Epithelial cell of esophagus (primary cell): ENCODE measurements at regions not wholly inside any gene's neighbourhood (a gene's known extent, or its start where the extent isn't known, plus 50 kb on each side); places are given as distances from the start of the nearest gene placed in this dataset.
A peak's percentile ranks its signal among the peaks of the same experiment; 100 is the strongest.

Experiments
- DNase-seq: peaks from one replicate; pipeline ENCODE4 v3.0.0; 2010; ENCODE audit warnings: low read depth
- H3K4me3 ChIP-seq: 2 replicates; pipeline ENCODE4 v1.5.1; 2011; ENCODE audit warnings: mild to moderate bottlenecking, low read length, control low read depth
- TF ChIP-seq, protein P1 (sequence below): IDR thresholded peaks from 2 replicates; pipeline ENCODE4 v1.5.1; 2011; ENCODE audit warnings: low read depth, mild to moderate bottlenecking, low read length, control low read depth, inconsistent platforms; ENCODE audit not compliant: insufficient read depth; ENCODE audit errors: missing control alignments

DNA sequence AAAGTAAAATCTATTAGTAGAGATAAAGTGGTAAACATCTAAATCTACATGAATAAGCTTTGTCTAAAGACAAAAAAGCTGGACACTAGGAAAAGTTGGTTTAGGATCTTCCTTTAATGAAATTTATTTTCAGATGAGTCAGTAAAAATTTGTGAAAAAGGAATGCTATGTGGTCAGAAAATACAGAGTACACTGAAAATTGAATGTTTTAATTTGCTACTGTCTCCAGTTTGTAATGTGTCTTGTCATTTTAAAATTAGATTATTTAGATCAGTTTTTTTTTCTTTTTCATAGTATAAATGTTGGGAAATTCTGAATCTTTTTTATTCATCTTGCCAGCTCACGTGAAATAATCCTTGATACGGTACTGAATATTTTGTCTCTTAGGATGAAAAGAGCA, 56.9 kb downstream of the SLITRK6 start:
- DNase-seq = no peak
- H3K4me3 ChIP-seq = no peak overlapping the region
- TF ChIP-seq, protein P1, sequence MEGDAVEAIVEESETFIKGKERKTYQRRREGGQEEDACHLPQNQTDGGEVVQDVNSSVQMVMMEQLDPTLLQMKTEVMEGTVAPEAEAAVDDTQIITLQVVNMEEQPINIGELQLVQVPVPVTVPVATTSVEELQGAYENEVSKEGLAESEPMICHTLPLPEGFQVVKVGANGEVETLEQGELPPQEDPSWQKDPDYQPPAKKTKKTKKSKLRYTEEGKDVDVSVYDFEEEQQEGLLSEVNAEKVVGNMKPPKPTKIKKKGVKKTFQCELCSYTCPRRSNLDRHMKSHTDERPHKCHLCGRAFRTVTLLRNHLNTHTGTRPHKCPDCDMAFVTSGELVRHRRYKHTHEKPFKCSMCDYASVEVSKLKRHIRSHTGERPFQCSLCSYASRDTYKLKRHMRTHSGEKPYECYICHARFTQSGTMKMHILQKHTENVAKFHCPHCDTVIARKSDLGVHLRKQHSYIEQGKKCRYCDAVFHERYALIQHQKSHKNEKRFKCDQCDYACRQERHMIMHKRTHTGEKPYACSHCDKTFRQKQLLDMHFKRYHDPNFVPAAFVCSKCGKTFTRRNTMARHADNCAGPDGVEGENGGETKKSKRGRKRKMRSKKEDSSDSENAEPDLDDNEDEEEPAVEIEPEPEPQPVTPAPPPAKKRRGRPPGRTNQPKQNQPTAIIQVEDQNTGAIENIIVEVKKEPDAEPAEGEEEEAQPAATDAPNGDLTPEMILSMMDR = no peak

DNA sequence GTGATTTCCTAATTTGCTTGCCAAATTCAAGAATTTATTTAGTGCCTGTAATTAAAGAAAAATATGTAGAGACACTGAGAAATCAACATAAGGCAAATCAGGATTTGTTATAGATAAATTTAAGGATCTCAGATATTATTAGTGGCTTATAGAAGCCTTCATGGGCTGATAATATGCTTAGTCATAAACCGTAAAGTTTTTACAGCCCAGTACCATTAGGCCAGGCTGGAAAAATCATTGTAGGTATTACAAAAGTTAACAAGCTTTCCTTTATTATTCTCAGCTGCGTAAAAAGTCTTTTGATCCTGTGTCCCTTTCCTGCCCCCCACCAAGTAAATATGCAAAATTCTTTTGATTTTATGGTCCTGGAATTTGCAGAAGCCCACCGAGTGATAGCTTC, 58.2 kb downstream of the SLITRK6 start:
- TF ChIP-seq, protein P1 = no peak
- H3K4me3 ChIP-seq = no peak overlapping the region
- no peak for DNase-seq

DNA sequence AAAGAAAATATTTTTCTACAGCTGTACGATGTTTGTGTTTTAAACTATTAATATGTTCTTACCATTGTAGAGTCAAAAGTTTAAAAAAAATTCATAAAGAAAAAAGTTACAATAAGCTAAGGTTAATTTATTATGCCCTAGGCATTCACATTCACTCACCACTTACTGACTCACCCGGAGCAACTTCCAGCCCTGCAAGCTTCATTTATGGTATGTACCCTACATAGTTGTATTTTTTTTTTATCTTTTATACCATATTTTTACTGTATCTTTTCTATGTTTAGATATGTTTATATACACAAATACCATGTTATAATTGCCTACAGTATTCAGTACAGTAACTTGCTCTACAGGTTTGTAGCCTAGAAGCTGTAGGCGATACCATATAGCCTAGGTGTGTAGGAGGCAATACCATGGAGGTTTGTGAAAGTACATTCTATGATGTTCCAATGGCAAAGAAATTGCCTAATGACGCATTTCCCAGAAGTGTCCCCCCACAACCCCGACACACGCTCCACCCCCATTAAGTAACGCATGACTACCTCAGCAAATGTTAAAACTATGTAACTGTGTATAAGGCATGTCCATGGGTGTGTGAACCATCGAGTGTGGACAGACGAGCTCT, 60.4 kb downstream of the SLITRK6 start:
- TF ChIP-seq, protein P1 = no peak
- H3K4me3 ChIP-seq = no peak overlapping the region
- DNase-seq = peak; percentile 75

DNA sequence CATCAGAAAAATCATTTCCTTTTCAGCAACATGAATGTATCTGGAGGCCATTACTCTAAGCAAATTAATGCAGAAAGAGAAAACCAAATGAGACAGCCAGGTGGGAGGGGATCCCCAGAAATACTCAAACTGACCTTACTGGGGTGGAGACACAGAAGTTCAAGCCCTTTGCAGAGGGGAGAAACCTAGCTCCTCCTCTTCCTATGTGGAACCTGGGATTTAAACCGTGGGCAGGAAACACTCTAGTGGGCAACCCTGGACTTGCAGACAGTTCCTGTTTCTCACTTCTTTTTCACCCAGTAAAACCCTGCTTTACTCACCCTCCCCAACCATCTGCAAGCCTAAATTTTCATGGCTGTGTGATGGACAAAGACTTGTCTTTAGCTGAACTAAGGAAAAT, 61.3 kb downstream of the SLITRK6 start:
- no peak for DNase-seq
- TF ChIP-seq, protein P1 = no peak
- H3K4me3 ChIP-seq = no peak overlapping the region

DNA sequence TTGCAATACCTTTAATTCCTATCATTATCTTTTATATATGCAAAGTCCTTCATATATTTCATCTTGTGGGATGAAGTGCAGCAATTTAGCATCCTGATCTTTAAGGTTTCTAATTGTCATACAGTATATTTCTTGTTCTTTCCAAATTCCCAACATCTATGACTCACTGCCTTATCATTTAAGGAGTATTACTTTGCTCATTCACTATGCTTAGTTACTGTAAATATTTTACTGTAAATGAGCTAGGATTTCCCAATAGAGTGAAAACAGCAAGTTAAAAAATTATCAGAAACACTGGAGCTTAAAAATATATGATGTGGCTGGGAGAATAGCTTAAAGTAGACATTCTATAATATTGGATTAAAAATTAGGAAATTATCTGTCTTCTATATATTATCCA, 69.9 kb downstream of the SLITRK6 start:
- H3K4me3 ChIP-seq = no peak overlapping the region
- TF ChIP-seq, protein P1 = no peak
- DNase-seq = peak; percentile 59

DNA sequence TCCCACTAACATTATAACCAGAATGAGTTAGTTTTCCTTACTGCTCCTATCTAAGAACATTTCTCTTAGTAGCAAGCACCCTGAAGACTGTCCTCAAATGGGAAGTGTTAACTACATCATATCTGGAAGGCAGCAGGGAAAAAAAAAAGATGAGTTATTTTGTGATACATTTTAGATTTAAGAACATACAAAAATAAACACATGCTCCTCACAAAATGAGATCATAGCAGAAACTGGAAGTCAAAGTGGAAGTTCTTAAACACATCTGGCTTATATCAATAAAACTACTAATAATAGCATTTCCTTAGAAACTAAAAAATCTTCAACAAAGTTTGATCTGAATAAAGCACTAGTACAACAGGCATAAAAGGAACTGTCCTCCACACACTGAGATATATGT, 70.4 kb downstream of the SLITRK6 start:
- no peak for DNase-seq
- H3K4me3 ChIP-seq = no peak overlapping the region
- TF ChIP-seq, protein P1 = no peak

DNA sequence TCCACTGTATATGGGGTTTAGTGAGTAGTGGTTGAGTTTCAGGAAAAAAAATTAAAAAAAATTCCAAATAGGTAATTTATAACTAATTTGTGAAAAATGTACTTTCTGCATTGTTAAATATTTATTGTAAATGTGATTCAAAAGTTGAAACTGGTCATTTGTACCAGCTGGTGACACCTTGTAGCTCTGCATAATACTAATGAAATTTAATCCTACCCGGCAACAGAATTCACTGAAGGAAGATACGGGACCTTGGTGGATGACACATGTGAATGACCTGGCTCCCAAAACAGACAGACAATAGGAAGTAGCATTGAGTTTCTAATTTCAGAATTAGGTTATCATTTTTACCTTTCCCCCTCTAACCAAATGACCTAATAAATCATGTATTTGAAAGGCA, 73.8 kb downstream of the SLITRK6 start:
- TF ChIP-seq, protein P1 = no peak
- H3K4me3 ChIP-seq = no peak overlapping the region
- DNase-seq = peak; percentile 38
